Brain microvascular endothelial cell (primary cell): ENCODE measurements at regions not wholly inside any gene's neighbourhood (a gene's known extent, or its start where the extent isn't known, plus 50 kb on each side); places are given as distances from the start of the nearest gene placed in this dataset.

ENCODE experiments used
- DNase-seq: peaks from one replicate; pipeline ENCODE4 v3.0.0-alpha.2; 2020
- H3K27ac ChIP-seq: fragments of 250-450 bp; sonication (Bioruptor Pico); 2 replicates; pipeline ENCODE4 v1.5.1; 2020; ENCODE audit warnings: mild to moderate bottlenecking, moderate library complexity
- H3K27me3 ChIP-seq: fragments of 250-450 bp; sonication (Bioruptor Pico); replicated peaks from 2 replicates; pipeline ENCODE4 v1.5.1; 2020; ENCODE audit warnings: mild to moderate bottlenecking
- H3K36me3 ChIP-seq: fragments of 250-450 bp; sonication (Bioruptor Pico); replicated peaks from 2 replicates; pipeline ENCODE4 v1.5.1; 2020; ENCODE audit warnings: mild to moderate bottlenecking
- H3K4me3 ChIP-seq: 2 replicates; pipeline ENCODE4 v1.5.1; 2011; ENCODE audit warnings: low read depth, mild to moderate bottlenecking, control low read depth, low read length, moderate library complexity
- CTCF ChIP-seq: IDR thresholded peaks from 2 replicates; pipeline ENCODE4 v1.5.1; 2011; ENCODE audit warnings: low read depth, mild to moderate bottlenecking, moderate library complexity, low read length, control low read depth, inconsistent platforms; ENCODE audit errors: missing control alignments
- in situ Hi-C: cut with HindIII; loops from 2 replicates; pipeline ENCODE4 v1.10.0; 2017; ENCODE audit warnings: low sequenced_read_pairs, low pct_ligation_motif_present

- no peaks in the 10 kb centered on the region for H3K27me3 ChIP-seq
- no peak overlapping the region for H3K27ac ChIP-seq
- DNase-seq = no peak
- H3K4me3 ChIP-seq = no peak overlapping the region
- TF ChIP-seq CTCF = no peak
- in situ Hi-C loops = no loop called here
- H3K36me3 ChIP-seq = no peaks in the 10 kb centered on the region
These were observed 923.5 kb downstream of the ADGRL2 start for GRCh38 chr1:82724246-82724645.

- TF ChIP-seq CTCF = no peak
- no peak overlapping the region for H3K4me3 ChIP-seq
- DNase-seq = no peak
- H3K27me3 ChIP-seq = no peaks in the 10 kb centered on the region
- H3K27ac ChIP-seq = no peak overlapping the region
- H3K36me3 ChIP-seq = no peaks in the 10 kb centered on the region
- in situ Hi-C loops = no loop called here
These were observed 921.9 kb downstream of the ADGRL2 start for GRCh38 chr1:82722608-82723007.

GRCh38 chr1:82721702-82722101 is 921.0 kb downstream of the ADGRL2 start:
- no peak for DNase-seq
- H3K36me3 ChIP-seq = no peaks in the 10 kb centered on the region
- no peaks in the 10 kb centered on the region for H3K27me3 ChIP-seq
- no peak overlapping the region for H3K27ac ChIP-seq
- H3K4me3 ChIP-seq = no peak overlapping the region
- no peak for TF ChIP-seq CTCF
- in situ Hi-C loops = no loop called here

- Histone ChIP-seq H3K36me3 (no peaks in the 10 kb centered on the region), H3K27ac (no peak overlapping the region), H3K27me3 (no peaks in the 10 kb centered on the region), H3K4me3 (no peak overlapping the region)
- TF ChIP-seq CTCF = no peak
- DNase-seq = no peak
- in situ Hi-C loops = no loop called here
These were observed 918.1 kb downstream of the ADGRL2 start for GRCh38 chr1:82718719-82719419.

- DNase-seq = no peak
- TF ChIP-seq CTCF = no peak
- Histone ChIP-seq H3K27ac (no peak overlapping the region), H3K4me3 (no peak overlapping the region), H3K36me3 (no peaks in the 10 kb centered on the region), H3K27me3 (no peaks in the 10 kb centered on the region)
- in situ Hi-C loops = no loop called here
These were observed 909.4 kb downstream of the ADGRL2 start for GRCh38 chr1:82710091-82710490.

GRCh38 chr1:82707681-82708080 is 906.9 kb downstream of the ADGRL2 start:
- in situ Hi-C loops = no loop called here
- TF ChIP-seq CTCF = no peak
- no peaks in the 10 kb centered on the region for H3K27me3 ChIP-seq
- no peaks in the 10 kb centered on the region for H3K36me3 ChIP-seq
- no peak for DNase-seq
- no peak overlapping the region for H3K27ac ChIP-seq
- H3K4me3 ChIP-seq = no peak overlapping the region
